Peyer's patch (tissue), 4 donors: ENCODE measurements at regions not wholly inside any gene's neighbourhood (a gene's known extent, or its start where the extent isn't known, plus 50 kb on each side); places are given as distances from the start of the nearest gene placed in this dataset.

Experiments used
- CTCF ChIP-seq, 6 experiments: fragments of 450-650 bp in 4 of 6; fragments of 200-600 bp in 2 of 6; sonication (generic) in 1 of 6; IDR thresholded peaks; one replicate each; pipeline ENCODE4 v1.5.1; 2017 to 2019; ENCODE audit warnings: antibody characterized with exemption in 6 of 6, mild to moderate bottlenecking in 3 of 6, moderate library complexity in 1 of 6
- POLR2A ChIP-seq, 2 donors: fragments of 450-650 bp; IDR thresholded peaks; one replicate each; pipeline ENCODE4 v1.5.1; 2017; ENCODE audit warnings: antibody characterized with exemption in 2 of 2, mild to moderate bottlenecking in 2 of 2, moderate library complexity in 2 of 2

GRCh38 chr18:73985855-73986625, 161.6 kb downstream of the FBXO15 start:
- TF ChIP-seq CTCF (IDR thresholded peaks at IDR 0.05) (no peak), POLR2A (IDR thresholded peaks at IDR 0.05) (no peak)
